H1 (cell line): ENCODE measurements at regions not wholly inside any gene's neighbourhood (a gene's known extent, or its start where the extent isn't known, plus 50 kb on each side); places are given as distances from the start of the nearest gene placed in this dataset.

Source experiments
- CTCF ChIA-PET: fragments of 300-600 bp; sonication (Branson Sonifier 250); formaldehyde crosslinking; loops from one replicate; lab custom pipeline; 2021; ENCODE audit not compliant: partially characterized antibody; lab: Charles Lee
- POLR2A ChIA-PET: fragments of 300-600 bp; sonication (Branson Sonifier 250); formaldehyde crosslinking; loops from one replicate; lab custom pipeline; 2021; ENCODE audit warnings: inconsistent platforms; ENCODE audit not compliant: partially characterized antibody; lab: Charles Lee
- DNase-seq, 2 experiments: peaks; one replicate each; pipeline versions ENCODE4 v3.0.0 to v3.0.0-alpha.2; 2010 to 2022; ENCODE audit warnings: low spot score in 2 of 2, low read depth in 1 of 2, mixed read lengths in 1 of 2
- FAIRE-seq: peaks from 2 replicates; lab custom pipeline; 2011; peaks lifted over from hg19 to GRCh38; lab: Jason Lieb, UNC
- H2AFZ ChIP-seq: 2 replicates; pipeline ENCODE4 v1.8.1; 2012; ENCODE audit warnings: low read length, inconsistent platforms
- H2AK5ac ChIP-seq: 2 replicates; pipeline ENCODE4 v1.6.1; 2013; ENCODE audit warnings: low read depth, low read length
- H2BK120ac ChIP-seq: replicated peaks from 2 replicates; pipeline ENCODE3; 2013; ENCODE audit warnings: low read depth, low read length, inconsistent platforms
- H2BK12ac ChIP-seq: 2 replicates; pipeline ENCODE4 v1.6.1; 2013; ENCODE audit warnings: low read depth, low read length
- H2BK15ac ChIP-seq: 2 replicates; pipeline ENCODE4 v1.6.1; 2013; ENCODE audit warnings: low read length
- H2BK20ac ChIP-seq: 2 replicates; pipeline ENCODE4 v1.6.1; 2013; ENCODE audit warnings: low read length
- H2BK5ac ChIP-seq: 2 replicates; pipeline ENCODE4 v1.6.1; 2013; ENCODE audit warnings: low read depth, low read length
- H3K14ac ChIP-seq: 2 replicates; pipeline ENCODE4 v1.6.1; 2013; ENCODE audit warnings: inconsistent platforms; ENCODE audit not compliant: insufficient read length
- H3K18ac ChIP-seq: 2 replicates; pipeline ENCODE4 v1.6.1; 2013; ENCODE audit warnings: low read length; ENCODE audit errors: extremely low read depth
- H3K23ac ChIP-seq: 2 replicates; pipeline ENCODE4 v1.6.1; 2013; ENCODE audit warnings: inconsistent platforms; ENCODE audit not compliant: insufficient read length
- H3K23me2 ChIP-seq: 2 replicates; pipeline ENCODE4 v1.6.1; 2013; ENCODE audit warnings: low read depth, low read length
- H3K27ac ChIP-seq: 2 replicates; pipeline ENCODE4 v1.6.1; 2011; ENCODE audit warnings: low read depth, low read length, inconsistent platforms
- H3K27me3 ChIP-seq, 4 experiments: replicated peaks in 1 of 4; 1 replicate in 1 of 4; 2 replicates in 3 of 4; pipeline versions ENCODE4 v1.6.1 to v1.8.1; 2011 to 2013; ENCODE audit warnings: low read length in 3 of 4, mild to moderate bottlenecking in 3 of 4, inconsistent platforms in 2 of 4, mixed read lengths in 2 of 4, moderate library complexity in 1 of 4; ENCODE audit not compliant: control insufficient read depth in 3 of 4, insufficient read depth in 3 of 4; ENCODE audit errors: extremely low read depth in 1 of 4
- H3K36me3 ChIP-seq, 4 experiments: 2 replicates each; pipeline versions ENCODE4 v1.6.1 to v1.8.1; 2011 to 2013; ENCODE audit warnings: mild to moderate bottlenecking in 4 of 4, low read length in 3 of 4, moderate library complexity in 2 of 4, control low read depth in 1 of 4, inconsistent platforms in 1 of 4; ENCODE audit not compliant: insufficient read depth in 4 of 4, control insufficient read depth in 2 of 4
- H3K4ac ChIP-seq: replicated peaks from 2 replicates; pipeline ENCODE3; 2013; ENCODE audit warnings: low read length, low read depth, mixed read lengths, inconsistent platforms; ENCODE audit not compliant: insufficient read length
- H3K4me1 ChIP-seq, 4 experiments: replicated peaks in 1 of 4; 1 replicate in 1 of 4; 2 replicates in 3 of 4; pipeline versions ENCODE4 v1.6.1 to v1.8.1; 2011 to 2013; ENCODE audit warnings: low read length in 3 of 4, inconsistent platforms in 2 of 4, mixed read lengths in 1 of 4; ENCODE audit not compliant: insufficient read depth in 4 of 4, control insufficient read depth in 3 of 4
- H3K4me2 ChIP-seq, 2 experiments: 2 replicates each; pipeline versions ENCODE4 v1.6.1 to v1.8.1; 2011 to 2013; ENCODE audit warnings: low read depth in 2 of 2, low read length in 2 of 2, control low read depth in 1 of 2, inconsistent platforms in 1 of 2, mild to moderate bottlenecking in 1 of 2; ENCODE audit not compliant: insufficient read depth in 1 of 2
- H3K4me3 ChIP-seq, 4 experiments: fragments of 200-600, 300-600 bp in 1 of 4; sonication (generic), shearing (Covaris generic), sonication (Bioruptor Twin) in 1 of 4; 2 replicates each; pipeline versions ENCODE4 v1.5.1 to v1.8.1; 2011 to 2016; ENCODE audit warnings: low read length in 4 of 4, low read depth in 3 of 4, control low read depth in 2 of 4, inconsistent platforms in 2 of 4, mild to moderate bottlenecking in 2 of 4, mixed read lengths in 1 of 4, moderate library complexity in 1 of 4; ENCODE audit not compliant: insufficient read depth in 2 of 4; ENCODE audit errors: extremely low read depth in 1 of 4
- H3K56ac ChIP-seq: replicated peaks from 2 replicates; pipeline ENCODE3; 2013; ENCODE audit warnings: low read depth, mild to moderate bottlenecking, mixed read lengths, low read length, inconsistent platforms; ENCODE audit not compliant: insufficient read length
- H3K79me1 ChIP-seq: 2 replicates; pipeline ENCODE4 v1.6.1; 2013; ENCODE audit warnings: low read depth, low read length, control low read depth
- H3K79me2 ChIP-seq, 2 experiments: 2 replicates each; pipeline versions ENCODE4 v1.6.1 to v1.8.1; 2012 to 2013; ENCODE audit warnings: low read length in 2 of 2, mild to moderate bottlenecking in 2 of 2, inconsistent platforms in 1 of 2; ENCODE audit not compliant: insufficient read depth in 2 of 2, control insufficient read depth in 1 of 2
- H3K9ac ChIP-seq, 4 experiments: replicated peaks in 1 of 4; 1 replicate in 1 of 4; 2 replicates in 3 of 4; pipeline versions ENCODE4 v1.6.1 to v1.8.1; 2011 to 2013; ENCODE audit warnings: low read depth in 3 of 4, low read length in 3 of 4, control low read depth in 2 of 4, mild to moderate bottlenecking in 2 of 4, moderate library complexity in 2 of 4, inconsistent platforms in 1 of 4; ENCODE audit errors: extremely low read depth in 1 of 4
- H3K9me3 ChIP-seq, 2 experiments: 2 replicates each; pipeline versions ENCODE4 v1.6.1 to v1.8.1; 2012 to 2013; ENCODE audit warnings: mild to moderate bottlenecking in 2 of 2, moderate library complexity in 2 of 2, control low read depth in 1 of 2, inconsistent platforms in 1 of 2, low read depth in 1 of 2, low read length in 1 of 2, mixed read lengths in 1 of 2; ENCODE audit not compliant: insufficient read depth in 2 of 2
- H4K20me1 ChIP-seq, 2 experiments: replicated peaks in 1 of 2; 2 replicates each; pipeline versions ENCODE3 to v1.8.1; 2011 to 2013; ENCODE audit warnings: inconsistent platforms in 2 of 2, low read length in 2 of 2, mild to moderate bottlenecking in 1 of 2; ENCODE audit not compliant: insufficient read depth in 2 of 2, control insufficient read depth in 1 of 2
- H4K5ac ChIP-seq: 2 replicates; pipeline ENCODE4 v1.6.1; 2013; ENCODE audit warnings: low read length, low read depth, mixed read lengths, inconsistent platforms; ENCODE audit not compliant: insufficient read length
- H4K8ac ChIP-seq: 2 replicates; pipeline ENCODE4 v1.8.0; 2013; ENCODE audit warnings: mild to moderate bottlenecking, moderate library complexity, low read length, inconsistent platforms; ENCODE audit not compliant: insufficient read depth; ENCODE audit errors: extremely low read depth
- H4K91ac ChIP-seq: replicated peaks from 2 replicates; pipeline ENCODE3; 2013; ENCODE audit warnings: low read length, mixed read lengths, inconsistent platforms; ENCODE audit not compliant: insufficient read length
- BCL11A ChIP-seq, 2 experiments: IDR thresholded peaks; one replicate each; pipeline ENCODE4 v1.6.1; 2011; ENCODE audit warnings: low read depth in 2 of 2, low read length in 2 of 2, mild to moderate bottlenecking in 2 of 2
- CBX5 ChIP-seq: fragments of 300-800, 300-1000 bp; sonication (generic); IDR thresholded peaks from 2 replicates; pipeline ENCODE4 v1.7.1; 2016; ENCODE audit warnings: antibody characterized with exemption, low read length, low read depth
- CEBPB ChIP-seq: IDR thresholded peaks from 2 replicates; pipeline ENCODE4 v1.6.1; 2012; ENCODE audit warnings: low read depth, low read length
- CHD2 ChIP-seq: IDR thresholded peaks from 2 replicates; pipeline ENCODE4 v1.6.1; 2012; ENCODE audit warnings: low read length, improper control_type of control experiment
- EP300 ChIP-seq, 2 experiments: IDR thresholded peaks; 1 replicate in 1 of 2; 2 replicates in 1 of 2; pipeline ENCODE4 v1.6.1; 2011 to 2012; ENCODE audit warnings: low read depth in 2 of 2, low read length in 2 of 2, mild to moderate bottlenecking in 2 of 2, borderline replicate concordance in 1 of 2, inconsistent platforms in 1 of 2, moderate library complexity in 1 of 2
- FOSL1 ChIP-seq: IDR thresholded peaks from 2 replicates; pipeline ENCODE4 v1.6.1; 2011; ENCODE audit warnings: mild to moderate bottlenecking, low read depth, low read length, moderate library complexity; ENCODE audit not compliant: insufficient read depth
- HDAC2 ChIP-seq, 2 experiments: fragments of 300-600 bp in 1 of 2; sonication (generic) in 1 of 2; IDR thresholded peaks; 2 replicates each; pipeline ENCODE4 v1.6.1; 2011 to 2012; ENCODE audit warnings: low read depth in 2 of 2, low read length in 2 of 2, mild to moderate bottlenecking in 2 of 2, moderate library complexity in 2 of 2, borderline replicate concordance in 1 of 2, inconsistent platforms in 1 of 2
- KDM1A ChIP-seq: fragments of 200-600, 300-600 bp; sonication (generic); IDR thresholded peaks from 2 replicates; pipeline ENCODE4 v1.7.1; 2016; ENCODE audit warnings: mild to moderate bottlenecking, low read length, borderline replicate concordance
- SP2 ChIP-seq: IDR thresholded peaks from 2 replicates; pipeline ENCODE4 v1.6.1; 2012; ENCODE audit warnings: mild to moderate bottlenecking, low read length, inconsistent platforms
- SP4 ChIP-seq: IDR thresholded peaks from 2 replicates; pipeline ENCODE4 v1.6.1; 2012; ENCODE audit warnings: low read length, inconsistent platforms
- TBP ChIP-seq: IDR thresholded peaks from 2 replicates; pipeline ENCODE4 v1.6.1; 2011; ENCODE audit warnings: low read depth, low read length, improper control_type of control experiment
- TF ChIP-seq, protein P1 (sequence below), 3 experiments: IDR thresholded peaks; 1 replicate in 2 of 3; 2 replicates in 1 of 3; pipeline versions ENCODE4 v1.5.1 to v1.6.1; 2011; ENCODE audit warnings: low read length in 3 of 3, mild to moderate bottlenecking in 3 of 3, inconsistent platforms in 2 of 3, low read depth in 1 of 3, moderate library complexity in 1 of 3; ENCODE audit not compliant: insufficient read depth in 1 of 3; ENCODE audit errors: control extremely low read depth in 1 of 3
- TF ChIP-seq, protein P2 (sequence below): IDR thresholded peaks from 2 replicates; pipeline ENCODE4 v1.6.1; 2011; ENCODE audit warnings: low read depth, mild to moderate bottlenecking, low read length; ENCODE audit not compliant: insufficient read depth

DNA sequence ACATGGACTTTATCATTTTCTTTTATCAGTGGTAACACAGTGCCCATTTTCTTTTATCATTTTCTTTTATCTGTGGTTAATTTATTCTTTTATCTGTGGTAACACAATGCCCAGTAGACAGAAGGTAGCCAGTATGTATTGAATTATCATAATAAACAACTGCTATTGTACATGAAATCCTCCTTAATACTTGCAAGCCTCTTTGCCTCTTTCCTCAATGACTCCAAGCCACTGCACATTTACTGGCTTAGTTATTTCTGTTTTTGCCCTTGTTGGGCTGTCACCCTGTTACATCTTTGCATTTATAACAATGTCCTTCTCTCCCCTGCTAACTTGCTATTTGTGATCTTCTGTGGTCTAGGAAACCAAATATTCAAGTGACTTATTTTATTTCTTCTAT is 345.0 kb downstream of the ATP23 start:
- Histone ChIP-seq H3K79me2 (no peaks in the 10 kb centered on the region), H2AFZ (no peak overlapping the region), H2BK12ac (no peak overlapping the region), H2BK120ac (no peak overlapping the region), H3K79me1 (no peaks in the 10 kb centered on the region), H2BK20ac (no peak overlapping the region), H3K9ac (no peak overlapping the region), H3K36me3 (no peaks in the 10 kb centered on the region), H3K4me1 (peaks cover 0 to 3% (median 0%) of the 10 kb centered on the region in 4 experiments; a peak in 1 of 7 replicates), H3K4ac (no peak overlapping the region), H3K18ac (no peak overlapping the region), H3K23me2 (no peaks in the 10 kb centered on the region), H4K20me1 (no peaks in the 10 kb centered on the region), H3K4me2 (no peak overlapping the region), H3K23ac (no peak overlapping the region), H3K27ac (no peak overlapping the region), H2BK15ac (no peak overlapping the region), H3K4me3 (no peak overlapping the region), H4K91ac (no peak overlapping the region), H3K27me3 (no peaks in the 10 kb centered on the region), H4K8ac (no peak overlapping the region), H2AK5ac (no peak overlapping the region), H2BK5ac (no peak overlapping the region), H3K56ac (no peak overlapping the region), H3K9me3 (no peaks in the 10 kb centered on the region), H3K14ac (no peak overlapping the region), H4K5ac (no peak overlapping the region)
- no peak for DNase-seq
- ChIA-PET CTCF (no interaction called here), POLR2A (no interaction called here)
- no peak for FAIRE-seq
- TF ChIP-seq SP2 (no peak), HDAC2 (IDR thresholded peaks at IDR 0.05; ENCODE audit: borderline replicate concordance in 1 of 2, low read depth in 2 of 2, low read length in 2 of 2) (no peak), BCL11A (IDR thresholded peaks at IDR 0.05; ENCODE audit: low read depth in 2 of 2, low read length in 2 of 2) (no peak), TBP (no peak), CBX5 (no peak), SP4 (no peak), CEBPB (no peak), KDM1A (no peak), EP300 (IDR thresholded peaks at IDR 0.05; ENCODE audit: borderline replicate concordance in 1 of 2, low read depth in 2 of 2, low read length in 2 of 2) (no peak), CHD2 (no peak), FOSL1 (no peak)
- TF ChIP-seq, protein P1, sequence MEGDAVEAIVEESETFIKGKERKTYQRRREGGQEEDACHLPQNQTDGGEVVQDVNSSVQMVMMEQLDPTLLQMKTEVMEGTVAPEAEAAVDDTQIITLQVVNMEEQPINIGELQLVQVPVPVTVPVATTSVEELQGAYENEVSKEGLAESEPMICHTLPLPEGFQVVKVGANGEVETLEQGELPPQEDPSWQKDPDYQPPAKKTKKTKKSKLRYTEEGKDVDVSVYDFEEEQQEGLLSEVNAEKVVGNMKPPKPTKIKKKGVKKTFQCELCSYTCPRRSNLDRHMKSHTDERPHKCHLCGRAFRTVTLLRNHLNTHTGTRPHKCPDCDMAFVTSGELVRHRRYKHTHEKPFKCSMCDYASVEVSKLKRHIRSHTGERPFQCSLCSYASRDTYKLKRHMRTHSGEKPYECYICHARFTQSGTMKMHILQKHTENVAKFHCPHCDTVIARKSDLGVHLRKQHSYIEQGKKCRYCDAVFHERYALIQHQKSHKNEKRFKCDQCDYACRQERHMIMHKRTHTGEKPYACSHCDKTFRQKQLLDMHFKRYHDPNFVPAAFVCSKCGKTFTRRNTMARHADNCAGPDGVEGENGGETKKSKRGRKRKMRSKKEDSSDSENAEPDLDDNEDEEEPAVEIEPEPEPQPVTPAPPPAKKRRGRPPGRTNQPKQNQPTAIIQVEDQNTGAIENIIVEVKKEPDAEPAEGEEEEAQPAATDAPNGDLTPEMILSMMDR (IDR thresholded peaks at IDR 0.05; ENCODE audit: control extremely low read depth in 1 of 3, insufficient read depth in 1 of 3, low read depth in 1 of 3, low read length in 3 of 3) = no peak
- TF ChIP-seq, protein P2, sequence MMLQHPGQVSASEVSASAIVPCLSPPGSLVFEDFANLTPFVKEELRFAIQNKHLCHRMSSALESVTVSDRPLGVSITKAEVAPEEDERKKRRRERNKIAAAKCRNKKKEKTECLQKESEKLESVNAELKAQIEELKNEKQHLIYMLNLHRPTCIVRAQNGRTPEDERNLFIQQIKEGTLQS = no peak
